HCT116 (cell line): ENCODE measurements at regions not wholly inside any gene's neighbourhood (a gene's known extent, or its start where the extent isn't known, plus 50 kb on each side); places are given as distances from the start of the nearest gene placed in this dataset.

Experiments used
- ATAC-seq: fragments of 200-7000 bp; cut with Tn5 transposase; 2 replicates; pipeline ENCODE4 v1.9.1; 2020; ENCODE audit warnings: mild to moderate bottlenecking, moderate library complexity
- BruUV-seq: library from RNA; stranded (reverse); fragments of 400-500 nt; replicated peaks from 2 replicates; lab custom pipeline; 2021; lab: Mats Ljungman, UMichigan
- CTCF ChIA-PET: fragments of 300-600 bp; sonication (Branson Sonifier 250); formaldehyde crosslinking; loops from one replicate; lab custom pipeline; 2021; ENCODE audit warnings: antibody characterized with exemption; lab: Charles Lee
- POLR2A ChIA-PET: fragments of 300-600, 350-600 bp; sonication (Branson Sonifier 250); formaldehyde crosslinking; loops from one replicate; lab custom pipeline; 2021; ENCODE audit warnings: antibody characterized with exemption; lab: Charles Lee
- RAD21 ChIA-PET, 2 experiments: fragments of 300-600 bp; sonication (Branson Sonifier 250); formaldehyde crosslinking; loops; one replicate each; lab custom pipeline; 2023; ENCODE audit warnings: low total read pairs in 2 of 2; ENCODE audit not compliant: uncharacterized antibody in 2 of 2, unreplicated experiment in 2 of 2, low non-redundant PET in 1 of 2; lab: Charles Lee
- DNase-seq: peaks from one replicate; pipeline ENCODE4 v3.0.0-alpha.2; 2010; ENCODE audit warnings: low read depth, low spot score
- H2AFZ ChIP-seq: fragments of 200-600 bp; shearing (Covaris generic), sonication (generic); 2 replicates; pipeline ENCODE4 v1.6.1; 2017; ENCODE audit warnings: low read depth, mixed run types, mixed read lengths, antibody characterized with exemption, low read length; ENCODE audit not compliant: poor library complexity, severe bottlenecking
- H3K27ac ChIP-seq: 2 replicates; pipeline ENCODE4 v1.5.1; 2012; ENCODE audit warnings: low read depth, low read length
- H3K27me3 ChIP-seq: fragments of 200-600 bp; sonication (generic); 2 replicates; pipeline ENCODE4 v1.6.1; 2016; ENCODE audit warnings: mixed run types, low read length, mixed read lengths; ENCODE audit not compliant: insufficient read depth
- H3K36me3 ChIP-seq, 2 experiments: fragments of 200-500 bp in 1 of 2; fragments of 200-600 bp in 1 of 2; sonication (Bioruptor generic) in 1 of 2; sonication (generic) in 1 of 2; 2 replicates each; pipeline versions ENCODE4 v1.5.1 to v1.6.1; 2014 to 2016; ENCODE audit warnings: low read length in 2 of 2, inconsistent platforms in 1 of 2, mixed read lengths in 1 of 2, mixed run types in 1 of 2; ENCODE audit not compliant: insufficient read depth in 2 of 2, control insufficient read depth in 1 of 2
- H3K4me1 ChIP-seq, 2 experiments: fragments of 200-600 bp in 1 of 2; sonication (generic) in 1 of 2; 2 replicates each; pipeline versions ENCODE4 v1.5.1 to v1.6.1; 2012 to 2017; ENCODE audit warnings: low read length in 2 of 2, inconsistent platforms in 1 of 2, mild to moderate bottlenecking in 1 of 2, mixed read lengths in 1 of 2, mixed run types in 1 of 2, moderate library complexity in 1 of 2; ENCODE audit not compliant: insufficient read depth in 2 of 2, control insufficient read depth in 1 of 2
- H3K4me2 ChIP-seq: fragments of 200-600 bp; sonication (generic); 2 replicates; pipeline ENCODE4 v1.6.1; 2017; ENCODE audit warnings: mixed run types, low read length, mixed read lengths
- H3K4me3 ChIP-seq, 2 experiments: fragments of 200-600 bp in 1 of 2; sonication (generic) in 1 of 2; replicated peaks in 1 of 2; 2 replicates each; pipeline ENCODE4 v1.5.1; 2011 to 2016; ENCODE audit warnings: low read length in 2 of 2, control low read depth in 1 of 2, low read depth in 1 of 2, mild to moderate bottlenecking in 1 of 2, mixed read lengths in 1 of 2, mixed run types in 1 of 2
- H3K79me2 ChIP-seq: fragments of 200-600 bp; sonication (generic); 2 replicates; pipeline ENCODE4 v1.6.1; 2017; ENCODE audit warnings: mild to moderate bottlenecking, mixed run types, low read length, moderate library complexity, mixed read lengths; ENCODE audit not compliant: insufficient read depth
- H3K9ac ChIP-seq: fragments of 200-600 bp; sonication (generic); 2 replicates; pipeline ENCODE4 v1.6.1; 2016; ENCODE audit warnings: low read length, mixed read lengths
- H3K9me2 ChIP-seq: fragments of 200-600 bp; sonication (generic), shearing (Covaris generic); 2 replicates; pipeline ENCODE4 v1.6.1; 2017; ENCODE audit warnings: mixed run types, mild to moderate bottlenecking, moderate library complexity; ENCODE audit not compliant: insufficient read depth
- H3K9me3 ChIP-seq, 2 experiments: fragments of 200-500 bp in 1 of 2; fragments of 200-600 bp in 1 of 2; sonication (Bioruptor generic) in 1 of 2; sonication (generic) in 1 of 2; 2 replicates each; pipeline ENCODE4 v1.6.1; 2014 to 2017; ENCODE audit warnings: low read length in 2 of 2, mixed read lengths in 2 of 2, inconsistent platforms in 1 of 2, low read depth in 1 of 2, mild to moderate bottlenecking in 1 of 2, mixed run types in 1 of 2, moderate library complexity in 1 of 2; ENCODE audit not compliant: control insufficient read depth in 1 of 2, insufficient read depth in 1 of 2
- H4K20me1 ChIP-seq: fragments of 200-600 bp; sonication (generic), shearing (Covaris generic); 2 replicates; pipeline ENCODE4 v1.6.1; 2017; ENCODE audit warnings: mixed run types, mild to moderate bottlenecking, moderate library complexity; ENCODE audit not compliant: insufficient read depth
- CBX3 ChIP-seq: IDR thresholded peaks from 2 replicates; pipeline ENCODE4 v1.6.1; 2012; ENCODE audit warnings: low read depth
- CEBPB ChIP-seq: IDR thresholded peaks from 2 replicates; pipeline ENCODE4 v1.6.1; 2012; ENCODE audit warnings: low read depth
- EZH2 ChIP-seq: fragments of 200-600 bp; sonication (generic); IDR thresholded peaks from 2 replicates; pipeline ENCODE4 v1.6.1; 2017; ENCODE audit warnings: antibody characterized with exemption, mixed run types
- EZH2phosphoT487 ChIP-seq: fragments of 200-600 bp; IDR thresholded peaks from 2 replicates; pipeline ENCODE4 v1.6.1; 2018; ENCODE audit warnings: antibody characterized with exemption, borderline replicate concordance
- FOSL1 ChIP-seq: IDR thresholded peaks from 2 replicates; pipeline ENCODE4 v1.6.1; 2012; ENCODE audit warnings: low read depth
- POLR2A ChIP-seq: IDR thresholded peaks from 2 replicates; pipeline ENCODE4 v1.7.0; 2011; ENCODE audit warnings: borderline replicate concordance; ENCODE audit not compliant: insufficient read depth, insufficient read length; ENCODE audit errors: extremely low read depth
- POLR2AphosphoS5 ChIP-seq: IDR thresholded peaks from 2 replicates; pipeline ENCODE4 v1.6.1; 2011; ENCODE audit warnings: mild to moderate bottlenecking, low read depth, low read length, moderate library complexity
- SIN3A ChIP-seq: IDR thresholded peaks from 2 replicates; pipeline ENCODE4 v1.6.1; 2012; ENCODE audit warnings: low read depth
- SP1 ChIP-seq: IDR thresholded peaks from 2 replicates; pipeline ENCODE4 v1.6.1; 2012; ENCODE audit warnings: low read depth
- SRF ChIP-seq: IDR thresholded peaks from 2 replicates; pipeline ENCODE4 v1.6.1; 2012; ENCODE audit warnings: low read depth
- TCF7L2 ChIP-seq: IDR thresholded peaks from 2 replicates; pipeline ENCODE4 v1.7.0; 2011; ENCODE audit warnings: borderline replicate concordance, inconsistent platforms; ENCODE audit not compliant: insufficient read depth, insufficient read length; ENCODE audit errors: extremely low read depth
- YY1 ChIP-seq: IDR thresholded peaks from 2 replicates; pipeline ENCODE4 v1.6.1; 2011; ENCODE audit warnings: low read length, low read depth, moderate library complexity, mild to moderate bottlenecking; ENCODE audit not compliant: insufficient replicate concordance; ENCODE audit errors: extremely low read depth
- ZFX ChIP-seq: fragments of 450-650 bp; IDR thresholded peaks from 2 replicates; pipeline ENCODE4 v1.6.1; 2017
- ZNF274 ChIP-seq: fragments of 200-500 bp; sonication (Bioruptor generic); IDR thresholded peaks from 2 replicates; pipeline ENCODE4 v1.6.1; 2014; ENCODE audit warnings: mild to moderate bottlenecking, low read depth, low read length, inconsistent platforms
- intact Hi-C: fragments of 100-400 bp; cut with micrococcal nuclease; formaldehyde crosslinking; loops from 2 replicates; pipeline ENCODE4 v1.10.0; 2022
- TF ChIP-seq, protein P1 (sequence below): IDR thresholded peaks from 2 replicates; pipeline ENCODE4 v1.6.1; 2011; ENCODE audit warnings: mild to moderate bottlenecking, low read length, moderate library complexity; ENCODE audit not compliant: insufficient replicate concordance; ENCODE audit errors: extremely low read depth
- TF ChIP-seq, protein P2 (sequence below): IDR thresholded peaks from 2 replicates; pipeline ENCODE4 v1.6.1; 2012
- TF ChIP-seq, protein P3 (sequence below), 3 experiments: fragments of 200-600 bp in 1 of 3; sonication (generic) in 1 of 3; IDR thresholded peaks in 2 of 3; conservative IDR thresholded peaks in 1 of 3; 2 replicates each; pipeline ENCODE4 v1.5.1; 2012 to 2017; ENCODE audit warnings: low read depth in 2 of 3, low read length in 2 of 3, antibody characterized with exemption in 1 of 3, borderline replicate concordance in 1 of 3, control low read depth in 1 of 3, mild to moderate bottlenecking in 1 of 3, mixed read lengths in 1 of 3, mixed run types in 1 of 3, moderate library complexity in 1 of 3; ENCODE audit not compliant: insufficient read depth in 1 of 3
- TF ChIP-seq, protein P4 (sequence below): IDR thresholded peaks from 2 replicates; pipeline ENCODE4 v1.6.1; 2012

DNA sequence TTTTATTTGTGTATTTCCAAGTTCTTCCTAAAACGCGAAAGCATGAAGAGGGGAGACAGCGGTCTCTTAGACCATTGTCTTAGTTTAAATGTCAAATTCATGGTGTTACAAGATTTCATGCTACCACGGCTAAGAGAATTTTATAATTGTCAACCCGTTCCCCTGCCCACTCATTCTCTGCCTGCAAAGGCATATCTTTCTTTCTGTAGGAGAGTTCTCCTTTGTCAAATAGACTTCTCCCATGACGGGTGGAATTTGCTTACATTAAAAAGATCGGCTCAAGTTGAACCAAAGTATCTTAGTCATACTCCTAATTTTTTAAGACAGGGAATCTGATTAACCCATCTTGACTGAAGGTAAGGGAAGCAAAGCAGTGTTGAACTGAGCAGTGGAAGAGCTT lies 539.2 kb downstream of the REEP3 start:
- Histone ChIP-seq H3K4me1 (no peaks in the 10 kb centered on the region), H2AFZ (no peak overlapping the region), H3K9me2 (no peaks in the 10 kb centered on the region), H3K27ac (no peak overlapping the region), H3K9me3 (no peaks in the 10 kb centered on the region), H3K4me3 (no peak overlapping the region), H3K9ac (no peak overlapping the region)
- intact Hi-C loops = no loop called here
- RAD21 ChIA-PET = no interaction called here
- TF ChIP-seq ZFX (no peak), TCF7L2 (no peak), YY1 (no peak), EZH2 (no peak), SRF (no peak), SIN3A (no peak), EZH2phosphoT487 (no peak), FOSL1 (no peak), SP1 (no peak), ZNF274 (no peak), POLR2A (no peak), CBX3 (no peak), CEBPB (no peak), POLR2AphosphoS5 (no peak)
- TF ChIP-seq, protein P1, sequence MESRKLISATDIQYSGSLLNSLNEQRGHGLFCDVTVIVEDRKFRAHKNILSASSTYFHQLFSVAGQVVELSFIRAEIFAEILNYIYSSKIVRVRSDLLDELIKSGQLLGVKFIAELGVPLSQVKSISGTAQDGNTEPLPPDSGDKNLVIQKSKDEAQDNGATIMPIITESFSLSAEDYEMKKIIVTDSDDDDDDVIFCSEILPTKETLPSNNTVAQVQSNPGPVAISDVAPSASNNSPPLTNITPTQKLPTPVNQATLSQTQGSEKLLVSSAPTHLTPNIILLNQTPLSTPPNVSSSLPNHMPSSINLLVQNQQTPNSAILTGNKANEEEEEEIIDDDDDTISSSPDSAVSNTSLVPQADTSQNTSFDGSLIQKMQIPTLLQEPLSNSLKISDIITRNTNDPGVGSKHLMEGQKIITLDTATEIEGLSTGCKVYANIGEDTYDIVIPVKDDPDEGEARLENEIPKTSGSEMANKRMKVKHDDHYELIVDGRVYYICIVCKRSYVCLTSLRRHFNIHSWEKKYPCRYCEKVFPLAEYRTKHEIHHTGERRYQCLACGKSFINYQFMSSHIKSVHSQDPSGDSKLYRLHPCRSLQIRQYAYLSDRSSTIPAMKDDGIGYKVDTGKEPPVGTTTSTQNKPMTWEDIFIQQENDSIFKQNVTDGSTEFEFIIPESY = no peak
- TF ChIP-seq, protein P2, sequence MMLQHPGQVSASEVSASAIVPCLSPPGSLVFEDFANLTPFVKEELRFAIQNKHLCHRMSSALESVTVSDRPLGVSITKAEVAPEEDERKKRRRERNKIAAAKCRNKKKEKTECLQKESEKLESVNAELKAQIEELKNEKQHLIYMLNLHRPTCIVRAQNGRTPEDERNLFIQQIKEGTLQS = no peak
- TF ChIP-seq, protein P3, sequence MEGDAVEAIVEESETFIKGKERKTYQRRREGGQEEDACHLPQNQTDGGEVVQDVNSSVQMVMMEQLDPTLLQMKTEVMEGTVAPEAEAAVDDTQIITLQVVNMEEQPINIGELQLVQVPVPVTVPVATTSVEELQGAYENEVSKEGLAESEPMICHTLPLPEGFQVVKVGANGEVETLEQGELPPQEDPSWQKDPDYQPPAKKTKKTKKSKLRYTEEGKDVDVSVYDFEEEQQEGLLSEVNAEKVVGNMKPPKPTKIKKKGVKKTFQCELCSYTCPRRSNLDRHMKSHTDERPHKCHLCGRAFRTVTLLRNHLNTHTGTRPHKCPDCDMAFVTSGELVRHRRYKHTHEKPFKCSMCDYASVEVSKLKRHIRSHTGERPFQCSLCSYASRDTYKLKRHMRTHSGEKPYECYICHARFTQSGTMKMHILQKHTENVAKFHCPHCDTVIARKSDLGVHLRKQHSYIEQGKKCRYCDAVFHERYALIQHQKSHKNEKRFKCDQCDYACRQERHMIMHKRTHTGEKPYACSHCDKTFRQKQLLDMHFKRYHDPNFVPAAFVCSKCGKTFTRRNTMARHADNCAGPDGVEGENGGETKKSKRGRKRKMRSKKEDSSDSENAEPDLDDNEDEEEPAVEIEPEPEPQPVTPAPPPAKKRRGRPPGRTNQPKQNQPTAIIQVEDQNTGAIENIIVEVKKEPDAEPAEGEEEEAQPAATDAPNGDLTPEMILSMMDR (IDR thresholded peaks at IDR 0.05 in 2 of 3, conservative IDR thresholded peaks at IDR 0.05 in 1 of 3; ENCODE audit: borderline replicate concordance in 1 of 3, insufficient read depth in 1 of 3, low read depth in 2 of 3, low read length in 2 of 3) = no peak
- TF ChIP-seq, protein P4, sequence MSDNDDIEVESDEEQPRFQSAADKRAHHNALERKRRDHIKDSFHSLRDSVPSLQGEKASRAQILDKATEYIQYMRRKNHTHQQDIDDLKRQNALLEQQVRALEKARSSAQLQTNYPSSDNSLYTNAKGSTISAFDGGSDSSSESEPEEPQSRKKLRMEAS = no peak
- TF ChIP-seq, all 23 proteins: peak for 0
- H3K27me3 ChIP-seq = no peaks in the 10 kb centered on the region
- DNase-seq = no peak
- ChIA-PET CTCF (no interaction called here), POLR2A (no interaction called here)
- no peaks in the 10 kb centered on the region for H3K79me2 ChIP-seq
- ATAC-seq = no peak
- H3K36me3 ChIP-seq = no peaks in the 10 kb centered on the region
- BruUV-seq = no TSS peak
- no peaks in the 10 kb centered on the region for H4K20me1 ChIP-seq
- no peak overlapping the region for H3K4me2 ChIP-seq
